ENCODE measurements at regions not wholly inside any gene's neighbourhood (a gene's known extent, or its start where the extent isn't known, plus 50 kb on each side); places are given as distances from the start of the nearest gene placed in this dataset.

DNA sequence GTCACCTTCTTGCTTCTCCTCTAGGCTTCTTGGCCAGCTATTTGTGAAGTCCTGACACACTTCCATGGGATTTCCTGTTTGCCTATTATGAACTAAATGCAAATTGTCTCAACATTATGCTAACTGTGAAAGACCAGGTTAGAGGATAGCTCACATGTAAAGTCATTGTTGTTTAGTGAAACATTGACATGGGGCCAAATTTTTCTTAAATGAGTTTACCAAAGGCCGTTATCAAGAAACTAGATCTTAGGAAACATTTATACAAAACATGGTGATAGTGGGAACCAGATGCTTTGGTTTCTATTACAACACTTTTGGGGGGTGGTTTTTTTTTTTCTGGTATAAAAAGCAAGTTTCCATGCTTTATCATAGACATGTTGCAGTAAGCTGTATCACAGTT is 466.8 kb upstream of the FAM241A start:
- Histone ChIP-seq H3K4me2 (replicated peaks; ENCODE audit: extremely low read depth, low read length, poor library complexity, severe bottlenecking) (no peak overlapping the region), H2AFZ (ENCODE audit: insufficient read depth, low read depth, low read length, poor library complexity, severe bottlenecking) (no peak overlapping the region), H3K27ac (ENCODE audit: low read depth in 1 of 2, low read length in 2 of 2) (no peak overlapping the region), H3K27me3 (ENCODE audit: control insufficient read depth in 2 of 2, insufficient read depth in 2 of 2, low read length in 2 of 2) (no peaks in the 10 kb centered on the region), H3K4me1 (ENCODE audit: control insufficient read depth in 1 of 2, insufficient read depth in 2 of 2, low read length in 2 of 2) (no peaks in the 10 kb centered on the region), H3K79me2 (ENCODE audit: insufficient read depth, low read length) (no peaks in the 10 kb centered on the region), H3K36me3 (replicated peaks in 1 of 2; ENCODE audit: control insufficient read depth in 1 of 2, insufficient read depth in 2 of 2, low read length in 2 of 2) (no peaks in the 10 kb centered on the region), H3K4me3 (replicated peaks in 1 of 3; ENCODE audit: low read depth in 2 of 3, low read length in 3 of 3) (no peak overlapping the region), H3K9ac (ENCODE audit: insufficient read depth, low read length, poor library complexity, severe bottlenecking) (no peak overlapping the region), H3K9me3 (replicated peaks in 1 of 2; ENCODE audit: control insufficient read depth in 1 of 2, insufficient read depth in 1 of 2, low read length in 2 of 2) (no peaks in the 10 kb centered on the region), H4K20me1 (ENCODE audit: insufficient read depth, low read length) (no peaks in the 10 kb centered on the region)
- intact Hi-C loops (cut with micrococcal nuclease) = no loop called here
- no peak overlapping the region for H3K27ac Mint-ChIP-seq
- peaks cover 0 to 2% (median 0%) of the 10 kb centered on the region in 3 donors for H3K27me3 Mint-ChIP-seq (ENCODE audit: low read depth in 3 of 3)
- no peak overlapping the region for H3K4me3 Mint-ChIP-seq
- no peaks in the 10 kb centered on the region for H3K36me3 Mint-ChIP-seq
- DNase-seq = no peak
- TF ChIP-seq, protein P1, sequence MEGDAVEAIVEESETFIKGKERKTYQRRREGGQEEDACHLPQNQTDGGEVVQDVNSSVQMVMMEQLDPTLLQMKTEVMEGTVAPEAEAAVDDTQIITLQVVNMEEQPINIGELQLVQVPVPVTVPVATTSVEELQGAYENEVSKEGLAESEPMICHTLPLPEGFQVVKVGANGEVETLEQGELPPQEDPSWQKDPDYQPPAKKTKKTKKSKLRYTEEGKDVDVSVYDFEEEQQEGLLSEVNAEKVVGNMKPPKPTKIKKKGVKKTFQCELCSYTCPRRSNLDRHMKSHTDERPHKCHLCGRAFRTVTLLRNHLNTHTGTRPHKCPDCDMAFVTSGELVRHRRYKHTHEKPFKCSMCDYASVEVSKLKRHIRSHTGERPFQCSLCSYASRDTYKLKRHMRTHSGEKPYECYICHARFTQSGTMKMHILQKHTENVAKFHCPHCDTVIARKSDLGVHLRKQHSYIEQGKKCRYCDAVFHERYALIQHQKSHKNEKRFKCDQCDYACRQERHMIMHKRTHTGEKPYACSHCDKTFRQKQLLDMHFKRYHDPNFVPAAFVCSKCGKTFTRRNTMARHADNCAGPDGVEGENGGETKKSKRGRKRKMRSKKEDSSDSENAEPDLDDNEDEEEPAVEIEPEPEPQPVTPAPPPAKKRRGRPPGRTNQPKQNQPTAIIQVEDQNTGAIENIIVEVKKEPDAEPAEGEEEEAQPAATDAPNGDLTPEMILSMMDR (IDR thresholded peaks at IDR 0.05) = no peak
- peaks cover 0 to 2% (median 0%) of the 10 kb centered on the region in 7 donors for H3K9me3 Mint-ChIP-seq
- WGBS (ENCODE audit: insufficient coverage) = no CpG with 5 or more reads among the region's 1 CpG
- no peaks in the 10 kb centered on the region for H3K4me1 Mint-ChIP-seq

DNA sequence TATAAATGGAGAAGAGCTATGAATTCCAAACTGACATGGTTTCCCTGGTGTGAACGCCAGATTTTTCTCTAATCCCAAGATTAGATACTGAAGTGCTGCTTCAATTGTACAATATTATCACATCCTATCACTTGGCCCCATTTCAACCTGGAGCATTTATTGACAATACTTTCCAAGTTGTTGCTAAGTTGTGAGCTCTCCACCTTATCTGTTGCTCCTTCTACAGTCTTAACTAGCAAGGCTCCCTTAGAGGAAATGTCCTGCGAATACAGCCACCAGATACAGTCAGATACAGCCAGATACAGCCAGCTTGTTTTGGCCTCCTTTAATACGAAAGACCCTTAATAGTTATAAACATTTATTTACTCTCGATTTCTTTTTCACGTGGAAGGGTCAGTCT is 466.3 kb upstream of the FAM241A start:
- H3K36me3 ChIP-seq (replicated peaks in 1 of 2; ENCODE audit: control insufficient read depth in 1 of 2, insufficient read depth in 2 of 2, low read length in 2 of 2) = no peaks in the 10 kb centered on the region
- Mint-ChIP-seq H3K36me3 (no peaks in the 10 kb centered on the region), H3K9me3 (peaks cover 0 to 2% (median 0%) of the 10 kb centered on the region in 7 donors), H3K4me3 (no peak overlapping the region), H3K27me3 (ENCODE audit: low read depth in 3 of 3) (peaks cover 0 to 2% (median 0%) of the 10 kb centered on the region in 3 donors), H3K4me1 (no peaks in the 10 kb centered on the region), H3K27ac (no peak overlapping the region)
- no peaks in the 10 kb centered on the region for H3K9me3 ChIP-seq (replicated peaks in 1 of 2; ENCODE audit: control insufficient read depth in 1 of 2, insufficient read depth in 1 of 2, low read length in 2 of 2)
- TF ChIP-seq, protein P1 (IDR thresholded peaks at IDR 0.05) = no peak
- H4K20me1 ChIP-seq (ENCODE audit: insufficient read depth, low read length) = no peaks in the 10 kb centered on the region
- no peak overlapping the region for H3K9ac ChIP-seq (ENCODE audit: insufficient read depth, low read length, poor library complexity, severe bottlenecking)
- no peaks in the 10 kb centered on the region for H3K4me1 ChIP-seq (ENCODE audit: control insufficient read depth in 1 of 2, insufficient read depth in 2 of 2, low read length in 2 of 2)
- no peak overlapping the region for H3K4me2 ChIP-seq (replicated peaks; ENCODE audit: extremely low read depth, low read length, poor library complexity, severe bottlenecking)
- H3K79me2 ChIP-seq (ENCODE audit: insufficient read depth, low read length) = no peaks in the 10 kb centered on the region
- no peak for DNase-seq
- H3K27me3 ChIP-seq (ENCODE audit: control insufficient read depth in 2 of 2, insufficient read depth in 2 of 2, low read length in 2 of 2) = no peaks in the 10 kb centered on the region
- intact Hi-C loops (cut with micrococcal nuclease) = no loop called here
- WGBS (ENCODE audit: insufficient coverage) = 67% methylated on average over 1 of the region's 5 CpGs
- H3K27ac ChIP-seq (ENCODE audit: low read depth in 1 of 2, low read length in 2 of 2) = no peak overlapping the region
- H3K4me3 ChIP-seq (replicated peaks in 1 of 3; ENCODE audit: low read depth in 2 of 3, low read length in 3 of 3) = no peak overlapping the region
- no peak overlapping the region for H2AFZ ChIP-seq (ENCODE audit: insufficient read depth, low read depth, low read length, poor library complexity, severe bottlenecking)

All from CD14-positive monocyte (primary cell).